ENCODE measurements at regions not wholly inside any gene's neighbourhood (a gene's known extent, or its start where the extent isn't known, plus 50 kb on each side); places are given as distances from the start of the nearest gene placed in this dataset.

- no peak for TF ChIP-seq GABPA (IDR thresholded peaks at IDR 0.05; ENCODE audit: low read depth)
- no peak for TF ChIP-seq CTCF (IDR thresholded peaks at IDR 0.05; ENCODE audit: insufficient read depth, low read length)
- TF ChIP-seq REST (IDR thresholded peaks at IDR 0.05; ENCODE audit: insufficient replicate concordance, low read depth) = no peak
Observed at GRCh38 chr1:58991305-58991704, 207.5 kb upstream of the JUN start.

All from HL-60 (cell line).